ENCODE measurements at regions not wholly inside any gene's neighbourhood (a gene's known extent, or its start where the extent isn't known, plus 50 kb on each side); places are given as distances from the start of the nearest gene placed in this dataset.

- no peak overlapping the region for H3K9ac ChIP-seq (ENCODE audit: low read depth, low read length)
- H3K36me3 ChIP-seq (ENCODE audit: insufficient read depth, low read length) = no peaks in the 10 kb centered on the region
- H3K4me1 ChIP-seq (ENCODE audit: insufficient read depth, low read length) = no peaks in the 10 kb centered on the region
- H3K9me3 ChIP-seq (ENCODE audit: control insufficient read depth, insufficient read depth, low read length) = no peaks in the 10 kb centered on the region
Measured at GRCh38 chr4:96205143-96205936, 365.4 kb downstream of the PDHA2 start.

DNA sequence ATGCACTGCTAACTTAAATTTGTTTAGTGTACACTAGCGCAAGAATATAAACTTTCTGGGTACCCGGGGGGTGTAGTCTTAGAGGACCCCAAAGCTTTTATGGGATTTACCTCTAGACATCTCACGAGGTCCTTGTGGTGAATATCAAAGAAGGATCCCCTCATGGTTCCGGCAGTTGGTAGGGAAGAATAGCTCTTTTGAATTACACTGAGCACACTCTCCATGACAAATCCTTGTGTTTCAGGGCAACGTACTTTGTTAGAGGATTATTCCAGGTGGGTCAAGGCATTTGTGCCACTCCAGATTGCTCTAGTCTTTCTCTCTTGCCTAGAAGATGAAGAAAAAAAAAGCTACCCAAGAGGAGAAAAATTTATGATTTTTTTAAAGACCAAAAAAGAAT lies 387.6 kb downstream of the PDHA2 start:
- H3K9me3 ChIP-seq (ENCODE audit: control insufficient read depth, insufficient read depth, low read length) = no peaks in the 10 kb centered on the region
- H3K4me1 ChIP-seq (ENCODE audit: insufficient read depth, low read length) = no peaks in the 10 kb centered on the region

DNA sequence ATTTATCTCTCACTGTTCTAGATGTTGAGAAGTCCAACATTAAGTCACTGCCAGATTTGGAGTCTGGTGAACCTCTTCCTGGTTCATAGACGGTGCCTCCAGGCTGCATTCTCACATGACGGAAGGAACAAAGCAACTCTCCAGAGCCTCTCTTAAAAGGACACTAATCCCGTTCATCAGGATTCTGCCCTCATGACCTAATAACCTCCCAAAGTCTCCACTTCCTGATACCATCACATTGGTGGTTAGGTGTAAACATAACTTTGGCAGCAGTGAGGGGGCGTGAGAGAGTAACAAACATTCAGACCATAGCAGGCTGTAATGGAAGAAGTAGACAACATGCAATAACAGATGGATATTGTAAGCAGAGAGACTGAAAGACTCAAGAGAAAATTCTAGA lies 388.6 kb downstream of the PDHA2 start:
- Histone ChIP-seq H3K36me3 (ENCODE audit: insufficient read depth, low read length) (no peaks in the 10 kb centered on the region), H3K9me3 (ENCODE audit: control insufficient read depth, insufficient read depth, low read length) (no peaks in the 10 kb centered on the region), H3K4me1 (ENCODE audit: insufficient read depth, low read length) (no peaks in the 10 kb centered on the region), H3K9ac (ENCODE audit: low read depth, low read length) (no peak overlapping the region)

More for the DNA sequence above, 387.6 kb downstream of the PDHA2 start:
- Histone ChIP-seq H3K9ac (ENCODE audit: low read depth, low read length) (no peak overlapping the region), H3K36me3 (ENCODE audit: insufficient read depth, low read length) (no peaks in the 10 kb centered on the region)

DNA sequence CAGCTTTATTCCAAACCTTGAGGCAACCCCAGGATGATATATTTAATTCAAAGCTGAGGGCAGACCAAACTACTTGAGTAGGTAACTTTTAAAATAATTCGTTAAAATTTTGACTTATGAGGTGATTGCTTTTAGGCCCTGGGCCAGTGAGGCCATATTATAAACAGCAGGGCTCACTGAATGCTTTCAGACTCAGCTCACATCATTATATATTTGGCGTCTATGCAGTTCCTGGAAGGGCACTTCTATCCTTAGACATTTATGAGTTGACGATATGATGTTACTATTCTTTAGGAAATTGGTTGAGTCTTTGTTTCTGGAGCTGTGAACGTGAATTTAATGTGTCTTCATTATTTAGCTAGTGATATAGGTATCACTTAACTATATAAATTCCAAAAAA lies 400.1 kb downstream of the PDHA2 start:
- Histone ChIP-seq H3K9me3 (ENCODE audit: control insufficient read depth, insufficient read depth, low read length) (peaks cover 6% of the 10 kb centered on the region; the same call in 1 of the 2 replicates), H3K4me1 (ENCODE audit: insufficient read depth, low read length) (no peaks in the 10 kb centered on the region), H3K36me3 (ENCODE audit: insufficient read depth, low read length) (no peaks in the 10 kb centered on the region; the same call in 1 of the 2 replicates), H3K9ac (ENCODE audit: low read depth, low read length) (no peak overlapping the region)

- H3K4me1 ChIP-seq (ENCODE audit: insufficient read depth, low read length) = no peaks in the 10 kb centered on the region
- peaks cover 6% of the 10 kb centered on the region; the same call in 1 of the 2 replicates for H3K9me3 ChIP-seq (ENCODE audit: control insufficient read depth, insufficient read depth, low read length)
- H3K36me3 ChIP-seq (ENCODE audit: insufficient read depth, low read length) = no peaks in the 10 kb centered on the region; the same call in 1 of the 2 replicates
- H3K9ac ChIP-seq (ENCODE audit: low read depth, low read length) = no peak overlapping the region
Measured at GRCh38 chr4:96241819-96242218, 401.9 kb downstream of the PDHA2 start.

DNA sequence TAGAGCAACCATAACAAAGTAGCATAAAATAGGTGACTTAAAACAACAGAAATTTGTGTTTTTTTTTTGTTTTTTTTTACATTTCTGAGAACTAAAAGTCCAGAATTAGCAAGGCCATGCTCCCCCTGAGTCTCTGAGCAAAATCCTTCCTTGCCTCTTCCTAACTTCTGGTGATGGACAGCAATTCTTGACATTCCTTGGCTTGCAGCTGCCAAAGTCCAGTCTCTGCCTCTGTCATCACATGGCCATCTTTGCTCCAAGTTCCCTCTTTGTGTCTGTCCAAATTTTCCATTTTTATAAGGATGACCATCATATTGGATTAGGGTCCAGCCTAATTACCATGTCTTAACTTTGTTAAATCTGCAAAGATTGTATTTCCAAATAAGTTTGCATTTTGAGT lies 407.2 kb downstream of the PDHA2 start:
- H3K9ac ChIP-seq (ENCODE audit: low read depth, low read length) = no peak overlapping the region
- peaks cover 2% of the 10 kb centered on the region; the same call in 1 of the 2 replicates for H3K9me3 ChIP-seq (ENCODE audit: control insufficient read depth, insufficient read depth, low read length)
- no peaks in the 10 kb centered on the region for H3K4me1 ChIP-seq (ENCODE audit: insufficient read depth, low read length)
- H3K36me3 ChIP-seq (ENCODE audit: insufficient read depth, low read length) = no peaks in the 10 kb centered on the region

DNA sequence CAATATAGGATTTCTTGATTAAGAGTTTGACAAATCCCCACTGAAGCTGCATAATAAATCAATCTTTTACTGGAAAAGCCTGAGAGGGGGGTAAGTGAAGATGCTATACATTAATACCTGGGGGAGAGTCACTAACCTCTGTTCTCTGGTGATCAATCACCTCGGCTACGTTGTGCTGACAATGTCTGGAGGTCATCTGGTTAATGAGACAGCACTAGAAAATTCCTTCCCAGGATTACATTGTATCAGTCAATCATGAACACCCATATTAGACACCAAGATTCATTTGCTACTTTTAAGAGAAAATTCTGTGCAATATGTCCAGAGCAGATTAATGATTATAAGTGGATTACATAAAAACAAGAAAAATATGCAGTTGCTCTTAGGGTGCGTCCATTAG lies 408.3 kb downstream of the PDHA2 start:
- Histone ChIP-seq H3K36me3 (ENCODE audit: insufficient read depth, low read length) (no peaks in the 10 kb centered on the region), H3K9ac (ENCODE audit: low read depth, low read length) (no peak overlapping the region), H3K4me1 (ENCODE audit: insufficient read depth, low read length) (no peaks in the 10 kb centered on the region), H3K9me3 (ENCODE audit: control insufficient read depth, insufficient read depth, low read length) (peaks cover 6% of the 10 kb centered on the region; the same call in 1 of the 2 replicates)

DNA sequence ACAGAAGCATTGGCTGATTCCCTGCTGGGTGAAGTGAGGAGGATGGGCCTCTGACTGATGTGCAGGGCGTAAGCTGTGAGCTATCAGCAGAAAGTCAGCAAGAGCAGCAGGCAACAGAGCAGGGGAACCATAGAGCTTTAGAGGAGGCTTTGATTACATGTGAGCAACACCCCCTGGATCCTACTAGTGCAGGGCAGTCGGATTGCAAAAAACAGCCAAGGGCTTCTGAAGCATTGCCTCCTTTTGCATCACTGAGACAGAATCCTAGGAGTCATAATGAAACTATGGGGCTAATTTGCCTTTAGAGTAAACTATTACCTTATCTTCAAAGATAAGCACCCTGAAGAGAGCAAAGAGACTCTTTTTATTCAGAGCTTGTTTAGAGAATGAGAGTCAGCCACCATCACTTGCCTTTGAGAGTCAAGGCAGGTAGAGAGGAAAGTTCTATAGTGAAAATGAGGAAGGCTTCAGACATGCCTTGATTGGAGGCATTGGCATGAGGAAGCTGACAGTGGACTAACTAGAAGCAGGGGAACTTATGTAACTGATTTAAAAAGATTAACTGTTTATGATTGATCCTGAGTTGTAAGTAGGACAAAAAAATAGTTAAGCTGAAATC lies 420.3 kb downstream of the PDHA2 start:
- Histone ChIP-seq H3K9me3 (ENCODE audit: control insufficient read depth, insufficient read depth, low read length) (0 out of 2 replicates have a peak, but pooled peaks cover 4% of the 10 kb centered on the region), H3K4me1 (ENCODE audit: insufficient read depth, low read length) (peaks cover 3% of the 10 kb centered on the region; the same call in 1 of the 2 replicates), H3K9ac (ENCODE audit: low read depth, low read length) (no peak overlapping the region), H3K36me3 (ENCODE audit: insufficient read depth, low read length) (no peaks in the 10 kb centered on the region)

DNA sequence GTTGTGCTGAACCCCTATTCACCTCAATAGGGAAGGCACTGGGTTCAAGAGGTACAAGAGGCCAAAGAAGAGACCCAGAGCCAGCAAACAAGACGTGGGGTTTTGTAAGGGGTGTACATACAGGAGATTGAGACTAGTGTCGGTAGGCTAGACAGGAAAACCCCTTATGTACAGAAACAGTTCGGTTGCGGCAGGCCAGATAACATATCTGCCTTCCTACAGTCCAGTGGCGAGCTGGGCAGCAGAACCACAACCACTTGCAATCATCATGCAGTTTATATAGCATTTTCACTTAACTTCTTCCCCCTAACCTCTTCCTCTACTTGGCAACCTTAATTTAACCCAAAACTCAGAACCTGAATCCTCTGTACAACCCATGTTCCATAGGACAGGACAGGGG lies 422.2 kb downstream of the PDHA2 start:
- H3K4me1 ChIP-seq (ENCODE audit: insufficient read depth, low read length) = peaks cover 3% of the 10 kb centered on the region; the same call in 1 of the 2 replicates
- H3K9ac ChIP-seq (ENCODE audit: low read depth, low read length) = no peak overlapping the region
- H3K36me3 ChIP-seq (ENCODE audit: insufficient read depth, low read length) = no peaks in the 10 kb centered on the region
- H3K9me3 ChIP-seq (ENCODE audit: control insufficient read depth, insufficient read depth, low read length) = 0 out of 2 replicates have a peak, but pooled peaks cover under 1% of the 10 kb centered on the region

- H3K36me3 ChIP-seq (ENCODE audit: insufficient read depth, low read length) = no peaks in the 10 kb centered on the region
- peaks cover 3% of the 10 kb centered on the region; the same call in 1 of the 2 replicates for H3K9me3 ChIP-seq (ENCODE audit: control insufficient read depth, insufficient read depth, low read length)
- no peak overlapping the region for H3K9ac ChIP-seq (ENCODE audit: low read depth, low read length)
- H3K4me1 ChIP-seq (ENCODE audit: insufficient read depth, low read length) = peaks cover 3% of the 10 kb centered on the region; the same call in 1 of the 2 replicates
Measured at GRCh38 chr4:96263291-96263690, 423.4 kb downstream of the PDHA2 start.

DNA sequence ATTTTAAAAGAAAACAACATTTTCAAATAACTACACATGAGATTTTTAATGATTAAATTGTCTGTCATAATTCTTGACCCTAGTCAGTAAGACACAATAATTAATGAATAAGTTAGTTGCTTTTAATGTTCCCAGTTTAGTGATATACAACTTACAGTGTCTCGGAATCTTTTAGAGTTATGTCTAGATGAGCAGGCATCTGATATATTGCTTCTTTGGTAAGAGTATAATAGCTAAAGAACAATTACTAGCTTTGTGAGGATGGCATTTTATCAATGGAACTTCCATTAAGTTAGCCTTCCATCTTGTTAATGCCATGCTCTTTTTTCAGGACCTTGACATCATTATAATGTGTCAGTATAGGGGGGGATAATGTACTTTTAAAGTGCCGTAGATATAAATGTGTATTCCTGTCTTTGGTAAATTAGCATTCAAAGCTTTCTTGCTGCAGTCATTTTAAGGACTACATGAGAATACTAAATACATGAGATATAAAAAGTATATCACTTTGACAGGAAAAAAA lies 425.1 kb downstream of the PDHA2 start:
- Histone ChIP-seq H3K9ac (ENCODE audit: low read depth, low read length) (no peak overlapping the region), H3K4me1 (ENCODE audit: insufficient read depth, low read length) (peaks cover 3% of the 10 kb centered on the region; the same call in 1 of the 2 replicates), H3K36me3 (ENCODE audit: insufficient read depth, low read length) (no peaks in the 10 kb centered on the region), H3K9me3 (ENCODE audit: control insufficient read depth, insufficient read depth, low read length) (peaks cover 3% of the 10 kb centered on the region; the same call in 1 of the 2 replicates)

GRCh38 chr4:96293806-96294205 lies 453.9 kb downstream of the PDHA2 start:
- Histone ChIP-seq H3K9ac (ENCODE audit: low read depth, low read length) (no peak overlapping the region), H3K9me3 (ENCODE audit: control insufficient read depth, insufficient read depth, low read length) (no peaks in the 10 kb centered on the region), H3K36me3 (ENCODE audit: insufficient read depth, low read length) (no peaks in the 10 kb centered on the region), H3K4me1 (ENCODE audit: insufficient read depth, low read length) (no peaks in the 10 kb centered on the region)

DNA sequence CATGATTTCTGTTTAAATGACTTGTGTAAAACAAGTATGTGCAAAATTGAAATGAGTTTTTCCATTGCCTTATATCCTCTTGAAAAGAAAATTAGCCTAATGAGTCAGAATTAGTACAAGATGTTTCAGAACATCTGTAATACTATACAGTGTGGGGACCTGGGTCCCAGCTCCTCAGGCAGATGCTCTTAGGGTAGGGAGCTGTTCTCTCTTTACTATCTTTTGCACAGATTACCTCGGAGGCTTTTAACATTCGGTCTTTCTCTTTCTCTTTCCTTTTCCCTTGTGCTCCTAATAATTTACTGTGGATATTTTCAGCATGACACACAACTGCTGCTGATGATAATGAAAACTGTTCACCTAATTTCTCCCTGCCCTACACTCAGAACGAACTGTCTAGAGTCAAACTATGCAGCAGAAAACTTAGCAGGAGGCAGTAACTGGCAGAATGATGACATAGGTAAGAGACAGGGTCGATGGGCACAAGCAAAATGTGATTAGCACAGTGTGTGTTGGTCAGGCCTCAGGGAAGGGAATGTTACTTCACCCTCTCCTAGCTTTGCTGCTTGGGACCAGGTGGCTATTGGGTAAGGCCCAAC lies 455.3 kb downstream of the PDHA2 start:
- H3K9me3 ChIP-seq (ENCODE audit: control insufficient read depth, insufficient read depth, low read length) = no peaks in the 10 kb centered on the region
- H3K36me3 ChIP-seq (ENCODE audit: insufficient read depth, low read length) = no peaks in the 10 kb centered on the region
- H3K9ac ChIP-seq (ENCODE audit: low read depth, low read length) = no peak overlapping the region
- H3K4me1 ChIP-seq (ENCODE audit: insufficient read depth, low read length) = no peaks in the 10 kb centered on the region

GRCh38 chr4:96301715-96302114 lies 461.8 kb downstream of the PDHA2 start:
- no peaks in the 10 kb centered on the region for H3K4me1 ChIP-seq (ENCODE audit: insufficient read depth, low read length)
- H3K9me3 ChIP-seq (ENCODE audit: control insufficient read depth, insufficient read depth, low read length) = no peaks in the 10 kb centered on the region
- no peaks in the 10 kb centered on the region for H3K36me3 ChIP-seq (ENCODE audit: insufficient read depth, low read length)
- no peak overlapping the region for H3K9ac ChIP-seq (ENCODE audit: low read depth, low read length)

Measured in ES-I3 (cell line).